ENCODE measurements at regions not wholly inside any gene's neighbourhood (a gene's known extent, or its start where the extent isn't known, plus 50 kb on each side); places are given as distances from the start of the nearest gene placed in this dataset.

GRCh38 chr14:71863766-71864165 is 68.5 kb upstream of the RGS6 start:
- no peak for DNase-seq (ENCODE audit: low read depth in 2 of 2)

All from stimulated activated CD8-positive, alpha-beta memory T cell treated with anti-CD3 and anti-CD28 coated beads, Interleukin-7, amount 100 ng/mL, for 4 hours (primary cell).